ENCODE measurements at regions not wholly inside any gene's neighbourhood (a gene's known extent, or its start where the extent isn't known, plus 50 kb on each side); places are given as distances from the start of the nearest gene placed in this dataset.

DNA sequence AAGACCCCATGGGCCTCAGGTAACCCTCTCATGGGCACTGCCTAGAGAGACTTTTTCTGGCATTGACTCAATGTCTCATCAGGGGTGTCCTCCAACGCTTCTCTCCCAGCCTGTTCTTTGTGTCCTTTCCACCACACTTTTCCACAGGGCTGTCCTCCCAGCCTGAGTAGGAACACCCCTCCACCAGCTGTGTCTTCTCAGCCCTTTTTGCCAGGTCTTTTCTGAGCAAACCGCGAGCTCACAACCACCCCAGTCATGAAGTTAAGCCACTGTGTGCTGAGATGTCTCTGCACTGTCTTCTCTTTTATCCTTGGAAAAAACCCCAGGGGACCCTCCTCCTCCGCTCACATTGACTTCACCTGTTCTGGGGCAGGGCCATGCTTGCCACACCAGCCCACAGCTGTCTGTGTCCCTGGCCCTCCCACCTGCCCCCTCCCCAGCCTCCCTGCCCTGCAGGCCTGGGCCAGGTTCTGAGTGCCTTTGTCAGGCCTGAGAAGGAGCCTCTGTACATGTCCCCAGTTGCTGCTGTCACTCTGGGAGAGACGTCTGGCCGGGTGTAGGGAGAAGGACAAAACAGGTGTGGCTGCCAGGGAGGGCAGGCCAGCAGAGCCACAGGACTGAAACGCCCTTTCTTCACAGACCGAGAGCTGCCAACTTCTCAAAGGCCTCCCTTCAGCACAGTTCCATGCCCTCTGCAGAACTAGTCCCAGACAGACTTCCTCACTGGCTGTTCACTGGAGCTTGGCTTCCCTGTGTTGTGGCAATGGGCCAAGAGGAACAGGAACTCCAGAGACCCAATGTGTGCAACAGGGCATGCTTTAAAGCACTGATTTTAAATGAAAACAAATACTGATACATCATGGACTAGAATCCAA lies 50.5 kb upstream of the PNMA1 start:
- TF ChIP-seq, protein P1, sequence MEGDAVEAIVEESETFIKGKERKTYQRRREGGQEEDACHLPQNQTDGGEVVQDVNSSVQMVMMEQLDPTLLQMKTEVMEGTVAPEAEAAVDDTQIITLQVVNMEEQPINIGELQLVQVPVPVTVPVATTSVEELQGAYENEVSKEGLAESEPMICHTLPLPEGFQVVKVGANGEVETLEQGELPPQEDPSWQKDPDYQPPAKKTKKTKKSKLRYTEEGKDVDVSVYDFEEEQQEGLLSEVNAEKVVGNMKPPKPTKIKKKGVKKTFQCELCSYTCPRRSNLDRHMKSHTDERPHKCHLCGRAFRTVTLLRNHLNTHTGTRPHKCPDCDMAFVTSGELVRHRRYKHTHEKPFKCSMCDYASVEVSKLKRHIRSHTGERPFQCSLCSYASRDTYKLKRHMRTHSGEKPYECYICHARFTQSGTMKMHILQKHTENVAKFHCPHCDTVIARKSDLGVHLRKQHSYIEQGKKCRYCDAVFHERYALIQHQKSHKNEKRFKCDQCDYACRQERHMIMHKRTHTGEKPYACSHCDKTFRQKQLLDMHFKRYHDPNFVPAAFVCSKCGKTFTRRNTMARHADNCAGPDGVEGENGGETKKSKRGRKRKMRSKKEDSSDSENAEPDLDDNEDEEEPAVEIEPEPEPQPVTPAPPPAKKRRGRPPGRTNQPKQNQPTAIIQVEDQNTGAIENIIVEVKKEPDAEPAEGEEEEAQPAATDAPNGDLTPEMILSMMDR (IDR thresholded peaks at IDR 0.05) = no peak
- no peak for TF ChIP-seq POLR2A (IDR thresholded peaks at IDR 0.05)
- no peak for TF ChIP-seq POLR2AphosphoS5 (IDR thresholded peaks at IDR 0.05; ENCODE audit: insufficient read depth in 1 of 2, low read depth in 1 of 2)
- Histone ChIP-seq H3K27me3 (no peaks in the 10 kb centered on the region), H3K4me1 (peaks cover 86% of the 10 kb centered on the region), H3K27ac (peak overlapping the region; percentile 72), H3K9me3 (no peaks in the 10 kb centered on the region), H3K36me3 (no peaks in the 10 kb centered on the region), H3K4me3 (no peak overlapping the region)
- DNase-seq (ENCODE audit: extremely low spot score in 2 of 2) = no peak
- intact Hi-C loops (cut with DNase I) = loop anchor here (5.0 kb wide), 1 partner anchor 37 kb away; no protein-coding TSS in a partner anchor

Data from vagina (tissue), 2 donors.